NCI-H128 (cell line): ENCODE measurements at regions not wholly inside any gene's neighbourhood (a gene's known extent, or its start where the extent isn't known, plus 50 kb on each side); places are given as distances from the start of the nearest gene placed in this dataset.
"Not testable (repeated sequence)": the region's sequence is repeated elsewhere in the genome, so short reads cannot be mapped to it uniquely, and the experiment has no call there.

Experiments
- DNase-seq: peaks from one replicate; lab custom pipeline; 2025; ENCODE audit not compliant: unreplicated experiment; lab: John Stamatoyannopoulos, UW

DNA sequence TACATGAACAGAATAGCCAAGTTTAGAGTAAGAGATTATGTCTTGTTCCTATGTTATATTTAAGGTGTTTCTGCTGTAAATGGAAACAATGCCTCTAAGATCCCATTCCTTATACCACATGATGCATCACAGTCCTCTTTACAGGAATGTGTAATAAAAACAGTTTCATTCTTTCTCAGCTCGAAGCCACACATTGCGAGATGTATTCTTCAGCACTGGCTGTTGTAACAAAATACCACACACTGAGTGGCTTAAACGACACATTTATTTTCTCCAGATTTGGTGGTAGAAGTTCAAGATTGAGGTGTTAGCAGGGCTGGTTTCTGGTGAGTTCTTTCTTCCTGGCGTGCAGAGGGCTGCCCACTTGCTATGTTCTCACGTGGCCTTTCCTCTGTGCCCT lies 246.2 kb downstream of the SOCS6 start:
- DNase-seq, result no peak

DNA sequence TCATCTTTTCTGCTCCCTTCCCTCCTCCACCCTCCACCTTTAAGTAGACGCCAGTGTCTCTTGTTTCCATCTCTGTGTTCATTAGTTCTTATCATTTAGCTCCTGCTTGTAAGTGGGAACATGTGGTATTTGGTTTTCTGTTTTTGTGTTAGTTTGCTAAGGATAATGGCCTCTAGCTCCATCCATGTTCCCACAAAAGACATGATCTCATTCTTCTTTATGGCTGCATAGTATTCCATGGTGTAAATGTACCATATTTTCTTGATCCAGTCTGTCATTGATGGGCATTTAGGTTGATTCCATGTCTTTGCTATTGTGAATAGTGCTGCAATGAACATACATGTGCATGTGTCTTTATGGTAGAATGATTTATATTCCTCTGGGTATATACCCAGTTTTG lies 236.5 kb downstream of the SOCS6 start:
- DNase-seq, result not testable (repeated sequence)

DNA sequence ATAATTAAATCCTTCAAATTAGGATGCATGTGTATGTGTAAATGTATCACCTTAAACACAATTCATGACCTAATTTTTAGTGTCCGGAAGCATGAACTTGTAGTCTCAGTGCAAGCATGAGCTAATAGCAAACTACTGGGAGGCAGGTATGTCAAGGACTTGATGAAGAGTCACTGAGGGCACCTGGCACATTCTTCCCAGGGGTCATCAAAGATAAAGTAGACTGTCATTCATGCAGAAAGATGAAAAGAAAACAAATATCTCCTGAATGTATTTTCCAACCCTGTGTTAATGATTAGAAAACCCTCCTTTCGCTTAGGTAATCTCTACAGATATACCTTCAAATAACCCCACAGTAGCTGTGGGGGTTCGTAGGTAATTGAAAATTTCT lies 234.9 kb downstream of the SOCS6 start:
- DNase-seq, result no peak

DNA sequence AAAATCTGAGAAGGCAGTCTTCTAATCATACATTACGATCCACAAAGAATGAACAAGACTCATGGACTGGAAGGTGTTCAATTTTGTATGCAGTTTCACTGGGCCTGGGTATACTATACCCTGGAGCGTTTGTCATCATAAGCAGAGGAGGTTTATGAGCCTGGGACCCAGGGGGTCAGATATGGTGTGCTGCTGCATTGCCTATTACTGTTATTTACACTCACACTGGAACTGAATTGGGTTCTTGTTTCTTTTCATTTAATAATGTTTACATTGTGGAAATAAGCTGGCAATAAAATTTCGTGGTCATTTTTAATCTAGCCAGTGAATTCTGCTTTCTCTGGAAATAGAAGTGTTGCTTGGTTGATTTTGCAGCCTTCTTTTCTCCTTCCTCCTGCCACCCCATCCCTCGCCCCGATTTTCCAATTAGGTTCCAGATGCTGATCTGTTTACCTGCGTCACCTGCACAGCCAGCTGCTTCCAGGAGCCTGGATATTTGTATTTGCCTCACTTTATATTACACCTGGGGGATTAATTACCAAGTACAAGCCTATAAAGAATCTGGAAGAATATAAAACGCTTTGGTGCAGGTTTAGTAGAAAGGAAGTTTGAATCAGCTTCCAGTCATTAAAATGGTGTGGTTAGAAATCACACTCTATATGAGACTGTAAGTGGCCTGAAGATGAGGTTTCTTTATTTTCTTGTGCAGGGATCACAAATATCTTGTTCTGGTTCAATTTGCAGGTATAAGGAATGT lies 234.4 kb downstream of the SOCS6 start:
- no peak for DNase-seq

DNA sequence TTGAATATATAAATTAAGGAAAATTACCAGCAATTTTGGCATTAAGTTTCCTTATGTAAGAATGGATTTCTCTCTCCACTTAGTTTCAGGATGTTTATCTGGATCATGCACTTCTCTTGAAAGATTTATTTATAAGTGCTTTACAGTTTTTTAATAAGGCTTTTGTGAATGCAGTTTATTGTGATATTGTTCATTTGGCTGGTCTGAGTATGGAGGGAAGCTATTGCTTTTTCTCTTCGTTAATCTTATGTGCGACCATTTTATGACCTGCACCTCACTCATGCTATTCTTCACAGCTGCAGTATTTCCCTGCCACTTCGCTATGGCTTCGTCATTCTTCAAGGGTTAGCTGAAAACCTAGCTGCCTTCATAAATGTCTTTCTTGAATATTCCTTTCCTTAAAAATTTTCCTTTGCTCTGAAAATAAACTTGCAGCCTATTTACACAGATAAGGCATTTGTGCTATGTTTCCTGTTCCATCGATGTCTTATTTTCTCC lies 233.4 kb downstream of the SOCS6 start:
- DNase-seq, result no peak

DNA sequence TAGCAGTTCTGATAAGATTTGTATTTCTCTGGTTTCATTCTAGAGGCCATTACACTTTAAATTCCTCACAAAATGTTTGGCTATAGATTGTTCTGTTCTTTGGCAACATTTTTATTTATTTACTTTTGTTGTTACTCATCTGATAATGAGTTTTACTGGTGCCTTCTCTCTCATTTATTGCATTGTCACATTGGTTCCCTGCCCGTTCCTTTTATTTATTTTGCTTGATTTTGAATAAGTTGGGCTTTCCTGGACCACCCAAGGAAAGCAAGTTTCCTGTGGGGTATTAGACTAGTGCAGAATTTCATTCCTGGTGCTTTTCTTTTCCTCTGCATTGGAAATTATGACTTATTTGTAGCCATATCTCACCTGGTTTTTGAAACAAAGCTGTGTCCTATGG lies 232.0 kb downstream of the SOCS6 start:
- DNase-seq, result no peak

DNA sequence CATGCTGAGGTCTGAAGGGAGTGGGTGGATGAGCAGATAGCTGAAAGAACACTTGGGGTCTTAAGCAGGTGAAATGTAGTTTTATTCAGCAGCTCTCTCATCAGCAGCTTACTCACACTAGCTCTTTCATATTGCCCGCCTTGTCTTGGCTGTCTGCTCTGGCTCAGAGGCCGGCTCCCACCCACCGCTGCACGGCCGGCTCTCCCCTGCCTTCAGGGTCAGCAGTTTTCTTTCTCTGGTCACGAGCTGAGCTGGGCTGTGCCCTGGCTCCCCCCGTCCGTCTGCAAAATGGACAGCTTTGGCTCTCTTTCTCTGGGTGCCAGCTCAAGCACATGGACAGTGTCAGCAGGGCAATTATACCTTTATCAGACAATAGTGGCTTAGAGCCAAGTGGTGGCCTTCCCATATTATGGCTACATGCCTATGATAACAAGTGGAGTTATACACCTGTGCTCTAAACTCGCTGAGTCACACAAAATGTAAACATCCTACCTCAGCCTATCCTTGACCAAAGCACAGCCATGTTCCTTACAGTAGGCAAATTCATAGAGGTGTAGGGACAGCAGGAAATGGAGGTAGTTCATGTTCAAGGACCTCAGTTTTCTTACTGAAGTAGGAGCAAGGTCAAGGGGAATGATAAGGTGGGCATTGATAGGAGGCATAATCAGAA lies 224.8 kb downstream of the SOCS6 start:
- DNase-seq, result no peak

DNA sequence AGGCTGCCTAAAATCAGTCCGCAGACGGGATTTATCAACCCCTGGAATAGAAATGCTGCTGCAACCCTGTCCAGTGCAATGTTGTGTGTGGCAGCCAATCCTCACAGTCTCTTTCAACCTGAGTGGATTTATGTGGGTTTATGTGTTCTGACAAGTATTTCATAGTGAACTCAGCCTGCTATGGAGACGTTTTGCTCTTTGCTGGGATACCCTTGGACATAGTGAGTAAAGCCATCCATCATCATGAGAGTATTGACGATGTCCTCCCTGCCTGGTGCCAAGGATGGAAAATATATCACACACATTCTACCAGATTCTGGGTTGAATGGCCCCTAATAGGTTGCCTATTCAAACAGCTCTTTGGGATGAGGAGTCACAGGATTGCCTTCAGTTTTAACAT lies 219.1 kb downstream of the SOCS6 start:
- no peak for DNase-seq

DNA sequence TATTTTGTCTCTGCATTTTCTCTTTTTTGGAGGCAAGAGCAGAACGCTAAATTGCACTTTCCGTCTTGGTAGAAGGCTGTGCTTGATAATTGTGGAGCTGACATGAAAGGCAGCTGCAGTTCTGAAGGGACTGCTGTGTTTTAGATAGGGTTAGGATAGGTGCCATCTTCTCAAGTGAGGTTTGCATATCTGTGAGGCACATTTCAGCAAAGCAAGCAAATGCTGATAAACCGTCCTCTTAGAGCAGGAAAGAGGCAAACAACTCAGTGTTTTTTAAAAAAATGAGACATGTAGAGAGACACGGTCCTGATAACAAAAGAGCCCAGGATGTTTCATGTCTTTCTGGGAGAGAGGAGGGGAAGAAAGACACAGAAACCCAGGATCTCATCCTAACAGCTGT lies 217.7 kb downstream of the SOCS6 start:
- no peak for DNase-seq

DNA sequence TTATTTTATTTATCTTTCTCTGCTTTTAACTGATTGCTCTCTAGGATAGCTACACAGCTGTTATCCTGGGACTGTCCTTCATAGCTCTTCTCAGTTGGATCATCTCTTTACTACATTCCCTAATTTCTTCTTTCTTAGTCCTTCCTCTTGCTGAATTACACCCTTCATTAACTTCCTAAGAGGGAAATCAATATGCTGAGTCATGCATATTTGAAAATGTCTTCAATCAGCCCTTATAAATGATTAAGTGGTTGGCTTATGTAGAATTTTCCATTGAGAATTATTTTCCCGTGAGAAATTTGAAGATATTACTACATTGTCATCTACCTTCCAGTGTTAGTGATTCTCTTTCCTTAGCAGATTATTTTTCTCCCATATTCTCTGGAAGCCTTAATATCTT lies 214.2 kb downstream of the SOCS6 start:
- no peak for DNase-seq

DNA sequence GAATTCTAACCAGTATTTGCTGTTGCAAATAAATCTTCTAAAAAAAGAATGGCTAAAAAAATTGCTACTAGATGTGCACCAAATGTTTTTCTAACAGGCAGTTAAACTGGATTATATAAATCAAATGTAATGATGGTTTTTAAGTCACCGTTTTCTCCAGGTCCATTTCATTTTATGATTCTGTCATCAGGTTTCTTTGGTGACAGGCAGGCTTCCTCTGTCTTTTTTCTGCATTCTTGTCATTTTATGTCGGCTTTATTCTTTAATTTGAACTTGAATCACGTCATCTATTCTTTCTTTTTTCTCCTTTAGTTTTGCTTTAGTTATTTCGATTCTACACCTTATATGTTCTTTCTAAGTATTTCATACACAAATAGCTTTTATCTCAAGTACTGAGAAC lies 212.5 kb downstream of the SOCS6 start:
- DNase-seq, result no peak

DNA sequence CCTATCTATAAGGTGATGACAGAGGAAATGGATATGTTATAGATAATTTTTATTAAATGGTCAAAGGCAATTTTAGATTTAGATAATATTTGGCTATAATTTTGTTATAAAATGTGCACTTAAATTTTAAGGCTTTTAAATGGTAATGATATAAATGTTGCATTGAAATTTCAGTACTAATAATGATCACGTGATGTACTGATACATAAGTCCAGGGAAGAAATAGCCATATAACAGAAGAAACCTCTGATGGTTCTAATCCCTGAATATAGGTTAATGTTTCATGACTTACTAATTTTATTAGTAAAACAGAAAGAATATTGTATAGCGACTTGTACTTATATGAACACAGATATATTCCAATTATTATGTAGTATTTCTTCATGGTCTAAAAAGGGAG lies 211.9 kb downstream of the SOCS6 start:
- DNase-seq, result no peak

DNA sequence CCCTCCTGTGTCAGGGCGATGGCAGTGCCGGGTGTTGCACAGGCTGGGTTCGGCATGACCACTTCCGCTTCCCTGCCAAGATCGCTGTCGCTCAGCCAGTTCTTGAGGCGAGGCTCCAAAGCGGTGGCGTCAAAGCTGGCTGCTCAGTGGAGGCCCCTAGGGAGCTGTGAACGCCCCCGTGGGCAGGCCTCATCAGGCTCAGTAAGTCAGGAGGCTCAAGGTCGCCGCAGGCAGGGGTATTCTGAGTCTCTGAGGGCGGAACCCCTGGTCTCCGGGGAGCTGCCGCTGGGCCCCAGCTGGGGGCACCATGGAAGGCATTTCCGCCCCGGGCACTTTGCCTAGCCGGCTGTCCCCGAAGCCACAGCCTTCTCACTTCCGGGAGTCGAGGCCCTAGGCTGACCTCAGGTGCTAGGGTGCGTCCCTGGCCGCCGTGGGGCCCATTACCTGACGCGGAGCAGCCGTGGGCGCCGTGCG lies 210.4 kb downstream of the SOCS6 start:
- no peak for DNase-seq

DNA sequence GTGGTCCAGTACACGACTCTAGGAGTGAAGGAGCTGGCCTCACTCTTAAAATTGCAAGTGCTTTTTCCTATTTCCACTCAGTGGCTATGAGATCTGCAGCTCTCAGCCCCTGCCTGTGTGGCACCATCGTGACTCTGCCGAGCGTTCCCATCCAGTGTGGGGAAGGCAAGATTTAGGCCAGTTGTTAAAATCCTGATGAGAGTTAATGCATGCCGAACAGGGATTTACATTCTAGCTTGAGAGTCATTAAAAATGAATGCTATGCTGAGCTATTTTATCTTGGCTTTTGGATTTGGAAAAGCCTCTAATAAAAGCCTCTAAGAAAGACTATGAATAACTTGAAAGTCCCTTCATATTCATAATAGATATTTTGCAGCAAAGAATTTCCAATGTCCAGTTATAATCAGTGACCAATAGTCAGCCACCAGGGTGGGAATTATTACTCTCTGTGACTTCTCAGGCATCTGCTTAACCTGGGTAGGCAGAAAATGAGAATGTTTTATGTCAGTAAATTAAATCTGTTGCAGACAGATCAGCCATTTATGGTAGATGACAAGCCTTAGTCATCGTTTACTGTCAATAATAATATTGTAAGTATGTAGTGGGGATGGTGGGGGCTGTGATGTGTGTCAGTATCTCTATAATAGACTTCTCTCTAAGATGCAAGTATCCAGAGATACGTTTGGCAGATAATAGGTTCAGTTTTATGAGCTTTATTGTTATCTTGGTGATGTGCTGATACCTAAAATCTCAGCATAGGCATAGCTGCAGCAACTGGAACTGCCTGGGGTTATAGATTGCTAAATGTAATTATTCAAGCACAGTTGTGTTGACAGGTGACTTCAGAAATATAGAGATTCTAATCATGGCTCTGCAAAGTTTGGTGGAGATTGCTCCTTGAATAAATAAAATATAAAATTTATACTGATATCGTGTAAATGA lies 207.8 kb downstream of the SOCS6 start:
- no peak for DNase-seq

DNA sequence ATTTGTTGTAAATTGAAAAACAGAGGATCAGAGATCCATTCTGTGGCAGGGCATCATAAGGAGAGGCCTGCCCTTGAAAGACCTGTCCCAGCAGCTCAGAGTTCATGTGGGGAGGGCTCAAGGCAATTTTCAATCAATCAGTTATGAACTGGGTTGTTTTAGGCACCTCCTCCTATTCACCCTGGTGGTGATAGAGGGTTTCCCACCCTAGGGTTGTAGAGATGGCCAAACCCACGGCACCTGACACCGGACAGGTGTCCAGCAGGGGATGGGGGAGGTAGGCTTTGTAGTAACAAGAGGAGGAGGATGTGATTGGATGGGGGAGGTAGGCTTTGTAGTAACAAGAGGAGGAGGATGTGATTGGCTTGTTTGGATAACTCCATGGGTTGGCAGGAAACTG lies 205.7 kb downstream of the SOCS6 start:
- no peak for DNase-seq

DNA sequence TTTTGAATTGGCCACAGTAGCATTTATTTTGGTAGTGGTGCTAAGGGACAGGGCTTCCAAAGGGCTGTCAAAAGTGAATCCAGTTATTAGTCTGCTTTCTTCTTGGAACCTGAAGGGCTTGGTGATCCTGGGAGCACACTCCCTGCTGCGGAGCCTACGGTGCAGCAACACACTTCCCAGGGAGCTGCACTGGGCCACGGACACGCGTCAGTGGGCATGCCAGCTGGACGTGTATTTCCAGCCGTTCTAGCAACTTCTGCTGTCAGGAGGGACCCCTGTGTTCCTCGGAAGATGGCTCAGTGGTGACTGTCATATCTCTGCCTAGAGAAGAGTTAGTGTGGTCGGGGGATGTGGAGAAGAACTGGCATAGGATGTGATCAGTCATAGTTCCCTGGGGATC lies 204.6 kb downstream of the SOCS6 start:
- DNase-seq, result no peak

DNA sequence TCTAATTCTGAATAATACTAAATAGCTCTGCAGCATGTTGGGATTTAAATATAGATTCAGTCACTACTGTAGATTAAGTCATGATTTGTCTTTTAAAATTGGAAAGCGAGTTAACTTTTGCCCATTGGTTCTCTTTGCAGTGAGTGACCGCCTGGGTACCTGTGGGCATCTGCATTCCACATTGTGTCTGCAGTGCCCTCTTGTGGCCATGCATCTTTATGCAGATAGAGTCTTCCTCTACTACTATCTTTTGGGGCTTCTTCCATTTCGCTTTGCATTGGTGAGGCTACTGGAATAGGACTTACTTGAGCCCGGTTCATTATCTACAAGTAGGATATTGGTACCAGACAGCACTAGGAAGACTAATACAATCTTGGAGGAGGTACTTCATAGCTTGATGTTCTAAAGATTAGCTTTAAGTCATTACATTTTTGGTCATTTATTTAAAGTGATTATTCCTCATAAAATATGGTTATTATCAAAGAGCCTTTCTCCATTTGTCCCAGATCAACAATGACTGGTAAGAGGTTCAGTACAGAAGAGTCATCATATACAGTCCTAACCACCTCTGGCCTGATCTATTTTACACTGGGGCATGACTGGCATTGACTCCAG lies 203.0 kb downstream of the SOCS6 start:
- peak; percentile 30 for DNase-seq

DNA sequence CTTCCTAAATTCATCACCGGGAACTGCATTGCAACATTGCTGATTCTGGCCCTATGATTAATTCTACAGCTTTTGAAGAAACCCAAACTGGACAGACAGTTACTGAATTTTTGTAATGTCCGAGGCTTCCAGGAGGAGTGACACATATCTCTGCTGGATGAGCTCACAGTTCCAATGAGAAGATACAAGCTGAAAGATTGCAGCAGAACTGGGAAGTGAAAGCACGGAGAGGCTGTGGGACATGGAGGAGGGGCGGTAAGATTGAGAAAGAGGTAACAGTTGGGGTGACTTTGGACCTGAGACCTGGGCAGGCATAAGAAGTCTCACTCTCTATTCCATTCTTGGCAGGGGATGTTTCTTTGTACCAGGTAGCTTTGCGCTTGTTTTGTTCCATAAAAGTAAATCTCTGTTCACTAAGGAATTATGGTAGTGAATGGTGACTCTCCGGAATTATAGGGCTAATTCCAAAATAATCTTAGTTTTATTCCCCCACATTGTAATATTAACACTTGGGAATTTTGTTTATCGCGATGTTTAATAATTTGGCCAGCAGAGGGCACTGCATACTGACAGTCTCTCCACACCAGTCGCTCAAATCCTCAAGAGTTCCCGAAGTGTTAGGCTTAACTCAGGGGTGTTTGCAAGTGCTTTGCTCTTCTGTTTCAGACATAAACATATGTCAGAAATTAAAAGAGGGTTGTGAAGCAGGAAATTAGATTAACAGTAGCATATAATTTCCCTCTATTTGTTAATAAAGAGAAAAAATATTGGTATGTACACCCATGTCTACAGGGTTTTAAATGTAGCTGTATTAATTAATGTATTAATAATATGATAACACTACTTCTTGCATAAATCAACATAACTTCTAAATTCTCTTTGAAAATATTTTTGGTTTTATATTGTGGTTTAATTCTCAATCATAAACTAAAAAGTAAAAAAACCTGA lies 201.4 kb downstream of the SOCS6 start:
- peak; percentile 59 for DNase-seq

DNA sequence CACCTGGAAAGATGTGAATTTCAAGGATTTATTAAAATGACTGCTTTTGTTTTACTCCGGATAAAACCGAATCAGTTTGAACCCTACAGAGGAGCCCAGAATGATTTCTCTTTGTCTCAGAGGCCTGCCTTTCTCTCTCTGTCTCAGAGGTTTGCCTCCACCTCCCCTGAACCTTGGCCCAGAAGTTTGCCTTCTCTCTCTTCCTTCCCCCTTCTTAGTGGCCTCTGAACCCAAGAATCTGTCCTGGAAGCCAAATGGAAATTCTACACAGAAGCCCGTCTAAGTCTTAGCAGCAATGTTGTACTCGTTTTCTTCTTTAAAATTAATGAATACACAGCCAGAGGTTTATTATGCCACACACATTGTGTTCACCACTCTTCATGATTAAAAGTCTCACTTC lies 200.7 kb downstream of the SOCS6 start:
- no peak for DNase-seq

DNA sequence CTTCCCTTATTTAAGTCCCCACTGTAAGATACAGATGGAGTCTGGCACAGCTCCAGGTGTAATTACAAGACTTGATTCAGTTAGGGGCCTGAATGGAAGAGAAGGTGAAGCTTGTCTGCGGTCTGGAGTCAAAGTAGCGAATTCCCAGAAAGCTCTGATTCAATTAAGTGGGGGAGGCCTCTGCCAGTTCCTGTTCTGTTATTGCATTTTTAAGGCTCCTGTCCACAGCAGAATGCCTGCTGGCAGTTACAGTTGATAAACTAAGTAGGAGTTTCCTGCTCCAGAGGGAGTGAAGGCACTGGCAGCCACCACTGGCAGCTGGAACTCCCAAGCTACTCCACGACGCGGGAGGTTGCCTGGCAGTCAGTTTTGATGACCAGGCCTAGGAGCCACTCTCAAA lies 181.1 kb downstream of the SOCS6 start:
- no peak for DNase-seq
